ENCODE measurements at regions not wholly inside any gene's neighbourhood (a gene's known extent, or its start where the extent isn't known, plus 50 kb on each side); places are given as distances from the start of the nearest gene placed in this dataset.

- no peak for TF ChIP-seq CTCF (IDR thresholded peaks at IDR 0.05; ENCODE audit: insufficient read depth, low read depth, low read length, missing control alignments)
- no peak overlapping the region for H3K4me3 ChIP-seq (ENCODE audit: low read depth, low read length)
Measured at GRCh38 chr5:74363603-74364205, 276.8 kb downstream of the ENC1 start.

GRCh38 chr5:74361406-74362358, 278.8 kb downstream of the ENC1 start:
- no peak for DNase-seq (ENCODE audit: low read depth)
- H3K4me3 ChIP-seq (ENCODE audit: low read depth, low read length), result no peak overlapping the region
- no peak for TF ChIP-seq CTCF (IDR thresholded peaks at IDR 0.05; ENCODE audit: insufficient read depth, low read depth, low read length, missing control alignments)

More at GRCh38 chr5:74363603-74364205, 276.8 kb downstream of the ENC1 start:
- DNase-seq (ENCODE audit: low read depth), result no peak

- no peak for DNase-seq (ENCODE audit: low read depth)
- TF ChIP-seq CTCF (IDR thresholded peaks at IDR 0.05; ENCODE audit: insufficient read depth, low read depth, low read length, missing control alignments), result no peak
Measured at GRCh38 chr5:74360535-74361210, 279.9 kb downstream of the ENC1 start.

GRCh38 chr5:74357827-74358226, 282.7 kb downstream of the ENC1 start:
- TF ChIP-seq CTCF (IDR thresholded peaks at IDR 0.05; ENCODE audit: insufficient read depth, low read depth, low read length, missing control alignments), result no peak
- H3K4me3 ChIP-seq (ENCODE audit: low read depth, low read length), result no peak overlapping the region
- no peak for DNase-seq (ENCODE audit: low read depth)

More at GRCh38 chr5:74360535-74361210, 279.9 kb downstream of the ENC1 start:
- no peak overlapping the region for H3K4me3 ChIP-seq (ENCODE audit: low read depth, low read length)

- TF ChIP-seq CTCF (IDR thresholded peaks at IDR 0.05; ENCODE audit: insufficient read depth, low read depth, low read length, missing control alignments), result no peak
Measured at GRCh38 chr5:74356009-74356695, 284.4 kb downstream of the ENC1 start.

GRCh38 chr5:74355041-74355824, 285.3 kb downstream of the ENC1 start:
- H3K4me3 ChIP-seq (ENCODE audit: low read depth, low read length), result no peak overlapping the region
- no peak for TF ChIP-seq CTCF (IDR thresholded peaks at IDR 0.05; ENCODE audit: insufficient read depth, low read depth, low read length, missing control alignments)
- DNase-seq (ENCODE audit: low read depth), result no peak

More at GRCh38 chr5:74356009-74356695, 284.4 kb downstream of the ENC1 start:
- DNase-seq (ENCODE audit: low read depth), result no peak
- H3K4me3 ChIP-seq (ENCODE audit: low read depth, low read length), result no peak overlapping the region
